ENCODE measurements at regions not wholly inside any gene's neighbourhood (a gene's known extent, or its start where the extent isn't known, plus 50 kb on each side); places are given as distances from the start of the nearest gene placed in this dataset.
"Not testable (repeated sequence)": the region's sequence is repeated elsewhere in the genome, so short reads cannot be mapped to it uniquely, and the experiment has no call there.

GRCh38 chr18:11487390-11487789 is 122.0 kb upstream of the SLC35G4 start:
- Histone ChIP-seq H3K27me3 (ENCODE audit: insufficient read depth, low read length) (no peaks in the 10 kb centered on the region), H3K9ac (ENCODE audit: low read depth, low read length) (no peak overlapping the region), H3K4me1 (ENCODE audit: insufficient read depth, low read length) (no peaks in the 10 kb centered on the region), H3K9me3 (ENCODE audit: insufficient read depth, low read depth, low read length) (no peaks in the 10 kb centered on the region), H3K36me3 (ENCODE audit: insufficient read depth, low read depth, low read length) (no peaks in the 10 kb centered on the region), H3K4me3 (ENCODE audit: low read length) (no peak overlapping the region), H3K27ac (ENCODE audit: low read length) (no peak overlapping the region)

- no peaks in the 10 kb centered on the region for H3K9me3 ChIP-seq (ENCODE audit: insufficient read depth, low read depth, low read length)
- no peak overlapping the region for H3K27ac ChIP-seq (ENCODE audit: low read length)
- H3K9ac ChIP-seq (ENCODE audit: low read depth, low read length): no peak overlapping the region
- no peaks in the 10 kb centered on the region for H3K4me1 ChIP-seq (ENCODE audit: insufficient read depth, low read length)
- no peaks in the 10 kb centered on the region for H3K36me3 ChIP-seq (ENCODE audit: insufficient read depth, low read depth, low read length)
- no peaks in the 10 kb centered on the region for H3K27me3 ChIP-seq (ENCODE audit: insufficient read depth, low read length)
- no peak overlapping the region for H3K4me3 ChIP-seq (ENCODE audit: low read length)
Measured at GRCh38 chr18:11482271-11482670, 127.1 kb upstream of the SLC35G4 start.

GRCh38 chr18:11480692-11481091 is 128.7 kb upstream of the SLC35G4 start:
- no peaks in the 10 kb centered on the region for H3K4me1 ChIP-seq (ENCODE audit: insufficient read depth, low read length)
- H3K9me3 ChIP-seq (ENCODE audit: insufficient read depth, low read depth, low read length): no peaks in the 10 kb centered on the region
- no peak overlapping the region for H3K9ac ChIP-seq (ENCODE audit: low read depth, low read length)
- no peak overlapping the region for H3K4me3 ChIP-seq (ENCODE audit: low read length)
- H3K27ac ChIP-seq (ENCODE audit: low read length): no peak overlapping the region
- no peaks in the 10 kb centered on the region for H3K27me3 ChIP-seq (ENCODE audit: insufficient read depth, low read length)
- no peaks in the 10 kb centered on the region for H3K36me3 ChIP-seq (ENCODE audit: insufficient read depth, low read depth, low read length)

GRCh38 chr18:11479031-11479430 is 130.4 kb upstream of the SLC35G4 start:
- not testable (repeated sequence) for H3K9me3 ChIP-seq (ENCODE audit: insufficient read depth, low read depth, low read length); H3K27me3 ChIP-seq (ENCODE audit: insufficient read depth, low read length); H3K36me3 ChIP-seq (ENCODE audit: insufficient read depth, low read depth, low read length); H3K4me3 ChIP-seq (ENCODE audit: low read length); H3K9ac ChIP-seq (ENCODE audit: low read depth, low read length); H3K27ac ChIP-seq (ENCODE audit: low read length); H3K4me1 ChIP-seq (ENCODE audit: insufficient read depth, low read length)

GRCh38 chr18:11470941-11471340 is 138.5 kb upstream of the SLC35G4 start:
- no peak overlapping the region for H3K4me3 ChIP-seq (ENCODE audit: low read length)
- no peak overlapping the region for H3K9ac ChIP-seq (ENCODE audit: low read depth, low read length)
- no peaks in the 10 kb centered on the region for H3K4me1 ChIP-seq (ENCODE audit: insufficient read depth, low read length)
- H3K27ac ChIP-seq (ENCODE audit: low read length): no peak overlapping the region
- H3K9me3 ChIP-seq (ENCODE audit: insufficient read depth, low read depth, low read length): no peaks in the 10 kb centered on the region
- H3K27me3 ChIP-seq (ENCODE audit: insufficient read depth, low read length): no peaks in the 10 kb centered on the region
- H3K36me3 ChIP-seq (ENCODE audit: insufficient read depth, low read depth, low read length): no peaks in the 10 kb centered on the region

- no peaks in the 10 kb centered on the region for H3K4me1 ChIP-seq (ENCODE audit: insufficient read depth, low read length)
- H3K4me3 ChIP-seq (ENCODE audit: low read length): no peak overlapping the region
- no peak overlapping the region for H3K9ac ChIP-seq (ENCODE audit: low read depth, low read length)
- H3K9me3 ChIP-seq (ENCODE audit: insufficient read depth, low read depth, low read length): no peaks in the 10 kb centered on the region
- H3K27ac ChIP-seq (ENCODE audit: low read length): no peak overlapping the region
- no peaks in the 10 kb centered on the region for H3K36me3 ChIP-seq (ENCODE audit: insufficient read depth, low read depth, low read length)
- H3K27me3 ChIP-seq (ENCODE audit: insufficient read depth, low read length): no peaks in the 10 kb centered on the region
Measured at GRCh38 chr18:11468617-11469016, 140.8 kb upstream of the SLC35G4 start.

- Histone ChIP-seq H3K4me1 (ENCODE audit: insufficient read depth, low read length) (no peaks in the 10 kb centered on the region), H3K36me3 (ENCODE audit: insufficient read depth, low read depth, low read length) (no peaks in the 10 kb centered on the region), H3K9me3 (ENCODE audit: insufficient read depth, low read depth, low read length) (no peaks in the 10 kb centered on the region), H3K27ac (ENCODE audit: low read length) (no peak overlapping the region), H3K4me3 (ENCODE audit: low read length) (no peak overlapping the region), H3K9ac (ENCODE audit: low read depth, low read length) (no peak overlapping the region), H3K27me3 (ENCODE audit: insufficient read depth, low read length) (no peaks in the 10 kb centered on the region)
Measured at GRCh38 chr18:11468120-11468519, 141.3 kb upstream of the SLC35G4 start.

GRCh38 chr18:11467611-11468010 is 141.8 kb upstream of the SLC35G4 start:
- no peak overlapping the region for H3K9ac ChIP-seq (ENCODE audit: low read depth, low read length)
- no peak overlapping the region for H3K4me3 ChIP-seq (ENCODE audit: low read length)
- H3K27me3 ChIP-seq (ENCODE audit: insufficient read depth, low read length): no peaks in the 10 kb centered on the region
- H3K36me3 ChIP-seq (ENCODE audit: insufficient read depth, low read depth, low read length): no peaks in the 10 kb centered on the region
- no peak overlapping the region for H3K27ac ChIP-seq (ENCODE audit: low read length)
- H3K4me1 ChIP-seq (ENCODE audit: insufficient read depth, low read length): no peaks in the 10 kb centered on the region
- H3K9me3 ChIP-seq (ENCODE audit: insufficient read depth, low read depth, low read length): no peaks in the 10 kb centered on the region

- Histone ChIP-seq H3K36me3 (ENCODE audit: insufficient read depth, low read depth, low read length) (no peaks in the 10 kb centered on the region), H3K4me1 (ENCODE audit: insufficient read depth, low read length) (peaks cover 4% of the 10 kb centered on the region; the same call in 1 of the 2 replicates), H3K27ac (ENCODE audit: low read length) (no peak overlapping the region), H3K27me3 (ENCODE audit: insufficient read depth, low read length) (no peaks in the 10 kb centered on the region), H3K4me3 (ENCODE audit: low read length) (no peak overlapping the region), H3K9ac (ENCODE audit: low read depth, low read length) (no peak overlapping the region), H3K9me3 (ENCODE audit: insufficient read depth, low read depth, low read length) (no peaks in the 10 kb centered on the region)
Measured at GRCh38 chr18:11464129-11464528, 145.3 kb upstream of the SLC35G4 start.

GRCh38 chr18:11458447-11458846 is 150.9 kb upstream of the SLC35G4 start:
- H3K4me3 ChIP-seq (ENCODE audit: low read length): no peak overlapping the region
- no peak overlapping the region for H3K9ac ChIP-seq (ENCODE audit: low read depth, low read length)
- H3K36me3 ChIP-seq (ENCODE audit: insufficient read depth, low read depth, low read length): no peaks in the 10 kb centered on the region
- no peak overlapping the region for H3K27ac ChIP-seq (ENCODE audit: low read length)
- no peaks in the 10 kb centered on the region for H3K9me3 ChIP-seq (ENCODE audit: insufficient read depth, low read depth, low read length)
- H3K27me3 ChIP-seq (ENCODE audit: insufficient read depth, low read length): no peaks in the 10 kb centered on the region
- H3K4me1 ChIP-seq (ENCODE audit: insufficient read depth, low read length): peaks cover 4% of the 10 kb centered on the region; the same call in 1 of the 2 replicates

GRCh38 chr18:11457853-11458252 is 151.5 kb upstream of the SLC35G4 start:
- not testable (repeated sequence) for H3K27ac ChIP-seq (ENCODE audit: low read length); H3K9ac ChIP-seq (ENCODE audit: low read depth, low read length); H3K4me3 ChIP-seq (ENCODE audit: low read length); H3K4me1 ChIP-seq (ENCODE audit: insufficient read depth, low read length); H3K36me3 ChIP-seq (ENCODE audit: insufficient read depth, low read depth, low read length); H3K9me3 ChIP-seq (ENCODE audit: insufficient read depth, low read depth, low read length); H3K27me3 ChIP-seq (ENCODE audit: insufficient read depth, low read length)

GRCh38 chr18:11454040-11454439 is 155.4 kb upstream of the SLC35G4 start:
- peaks cover 1% of the 10 kb centered on the region; the same call in 1 of the 2 replicates for H3K9me3 ChIP-seq (ENCODE audit: insufficient read depth, low read depth, low read length)
- no peak overlapping the region for H3K9ac ChIP-seq (ENCODE audit: low read depth, low read length)
- no peaks in the 10 kb centered on the region for H3K27me3 ChIP-seq (ENCODE audit: insufficient read depth, low read length)
- H3K36me3 ChIP-seq (ENCODE audit: insufficient read depth, low read depth, low read length): no peaks in the 10 kb centered on the region
- H3K4me3 ChIP-seq (ENCODE audit: low read length): no peak overlapping the region
- H3K27ac ChIP-seq (ENCODE audit: low read length): no peak overlapping the region
- H3K4me1 ChIP-seq (ENCODE audit: insufficient read depth, low read length): no peaks in the 10 kb centered on the region

GRCh38 chr18:11444169-11444568 is 165.2 kb upstream of the SLC35G4 start:
- not testable (repeated sequence) for H3K4me1 ChIP-seq (ENCODE audit: insufficient read depth, low read length); H3K9ac ChIP-seq (ENCODE audit: low read depth, low read length); H3K4me3 ChIP-seq (ENCODE audit: low read length); H3K9me3 ChIP-seq (ENCODE audit: insufficient read depth, low read depth, low read length); H3K36me3 ChIP-seq (ENCODE audit: insufficient read depth, low read depth, low read length); H3K27ac ChIP-seq (ENCODE audit: low read length); H3K27me3 ChIP-seq (ENCODE audit: insufficient read depth, low read length)
